B cell (primary cell): ENCODE measurements at regions not wholly inside any gene's neighbourhood (a gene's known extent, or its start where the extent isn't known, plus 50 kb on each side); places are given as distances from the start of the nearest gene placed in this dataset.

Experiments used
- ATAC-seq: fragments of 200-7000 bp; cut with Tn5 transposase; one replicate; pipeline ENCODE4 v1.10.0; 2021; ENCODE audit warnings: low read depth, mild to moderate bottlenecking, moderate number of reproducible peaks, moderate library complexity
- CTCF ChIA-PET: fragments of 350-600 bp; sonication (Branson Sonifier 250); formaldehyde crosslinking; loops from one replicate; lab custom pipeline; 2021; ENCODE audit warnings: antibody characterized with exemption, inconsistent platforms; lab: Charles Lee
- POLR2A ChIA-PET: fragments of 350-600 bp; sonication (Branson Sonifier 250); formaldehyde crosslinking; loops from one replicate; lab custom pipeline; 2021; ENCODE audit warnings: antibody characterized with exemption; lab: Charles Lee
- DNase-seq: peaks from one replicate; pipeline ENCODE4 v3.0.0; 2013
- H2AFZ ChIP-seq: 2 replicates; pipeline ENCODE4 v1.6.1; 2012; ENCODE audit warnings: mild to moderate bottlenecking, low read depth, low read length; ENCODE audit not compliant: insufficient read depth, poor library complexity, severe bottlenecking
- H3K27ac ChIP-seq, 2 donors: 1 replicate in 1 of 2; 2 replicates in 1 of 2; pipeline ENCODE4 v1.5.1; 2012 to 2013; ENCODE audit warnings: low read length in 2 of 2, mild to moderate bottlenecking in 2 of 2, moderate library complexity in 1 of 2
- H3K27me3 ChIP-seq, 4 experiments: fragments of 200-600 bp in 1 of 4; sonication (generic) in 1 of 4; replicated peaks in 1 of 4; 1 replicate in 2 of 4; 2 replicates in 2 of 4; pipeline versions ENCODE4 v1.6.1 to v1.7.0; 2013 to 2016; ENCODE audit warnings: low read length in 3 of 4, mild to moderate bottlenecking in 2 of 4, mixed read lengths in 1 of 4, moderate library complexity in 1 of 4; ENCODE audit not compliant: insufficient read depth in 4 of 4, control insufficient read depth in 3 of 4; ENCODE audit errors: control extremely low read depth in 1 of 4
- H3K36me3 ChIP-seq, 2 experiments: replicated peaks in 1 of 2; 1 replicate in 1 of 2; 2 replicates in 1 of 2; pipeline versions ENCODE4 v1.6.1 to v1.7.1; 2013; ENCODE audit warnings: low read length in 1 of 2; ENCODE audit not compliant: insufficient read depth in 2 of 2, control insufficient read depth in 1 of 2; ENCODE audit errors: control extremely low read depth in 1 of 2, extremely low read depth in 1 of 2
- H3K4me1 ChIP-seq, 2 donors: fragments of 200-600 bp in 1 of 2; sonication (generic) in 1 of 2; 1 replicate in 1 of 2; 2 replicates in 1 of 2; pipeline versions ENCODE4 v1.5.1 to v1.6.1; 2013 to 2017; ENCODE audit warnings: low read length in 2 of 2; ENCODE audit not compliant: control insufficient read depth in 2 of 2, insufficient read depth in 2 of 2
- H3K4me2 ChIP-seq: replicated peaks from 2 replicates; pipeline ENCODE3; 2012; ENCODE audit warnings: mild to moderate bottlenecking, low read depth, low read length; ENCODE audit not compliant: poor library complexity, severe bottlenecking
- H3K4me3 ChIP-seq, 5 experiments: fragments of 200-600 bp in 1 of 5; sonication (generic) in 1 of 5; 1 replicate in 3 of 5; 2 replicates in 2 of 5; pipeline versions ENCODE4 v1.5.1 to v1.7.0; 2011 to 2016; ENCODE audit warnings: low read length in 4 of 5, mild to moderate bottlenecking in 4 of 5, low read depth in 2 of 5, control low read depth in 1 of 5, moderate library complexity in 1 of 5; ENCODE audit not compliant: insufficient read depth in 1 of 5; ENCODE audit errors: control extremely low read depth in 1 of 5, extremely low read depth in 1 of 5
- H3K79me2 ChIP-seq: fragments of 200-600 bp; sonication (generic); one replicate; pipeline ENCODE4 v1.6.0; 2016; ENCODE audit warnings: low read length; ENCODE audit not compliant: control insufficient read depth, insufficient read depth
- H3K9ac ChIP-seq: fragments of 200-600 bp; sonication (generic); 2 replicates; pipeline ENCODE4 v1.6.1; 2017; ENCODE audit warnings: mild to moderate bottlenecking, low read length, moderate library complexity
- H3K9me3 ChIP-seq, 3 donors: one replicate each; pipeline versions ENCODE4 v1.6.1 to v1.7.1; 2013; ENCODE audit warnings: low read length in 2 of 3; ENCODE audit not compliant: control insufficient read depth in 2 of 3, insufficient read depth in 1 of 3; ENCODE audit errors: control extremely low read depth in 1 of 3
- H4K20me1 ChIP-seq: 2 replicates; pipeline ENCODE4 v1.6.0; 2012; ENCODE audit warnings: mild to moderate bottlenecking, low read length; ENCODE audit not compliant: insufficient read depth, control insufficient read depth, poor library complexity, severe bottlenecking
- H3K27ac Mint-ChIP-seq: one replicate; pipeline ENCODE4 v1.8.0; 2021; ENCODE audit warnings: mixed read lengths
- H3K27me3 Mint-ChIP-seq: one replicate; pipeline ENCODE4 v1.8.0; 2021; ENCODE audit warnings: mixed read lengths
- H3K4me1 Mint-ChIP-seq: one replicate; pipeline ENCODE4 v1.8.0; 2021; ENCODE audit warnings: mixed read lengths
- H3K4me3 Mint-ChIP-seq: one replicate; pipeline ENCODE4 v1.8.0; 2021; ENCODE audit warnings: mixed read lengths
- H3K9me3 Mint-ChIP-seq: one replicate; pipeline ENCODE4 v1.8.0; 2022; ENCODE audit warnings: mixed read lengths; ENCODE audit not compliant: insufficient read depth
- EZH2 ChIP-seq: IDR thresholded peaks from 2 replicates; pipeline ENCODE4 v1.6.1; 2012; ENCODE audit warnings: borderline replicate concordance, low read depth, mild to moderate bottlenecking, moderate library complexity, low read length; ENCODE audit not compliant: insufficient read depth, poor library complexity, severe bottlenecking
- WGBS: methylation state at CpG from one replicate; pipeline ENCODE4 v1.1.5; 2013; ENCODE audit warnings: missing lambda C conversion rate; ENCODE audit not compliant: insufficient coverage; 5-methylcytosine and 5-hydroxymethylcytosine counted together
- intact Hi-C: fragments of 100-400 bp; cut with micrococcal nuclease; formaldehyde crosslinking; loops from one replicate; pipeline ENCODE4 v1.10.0; 2022
- TF ChIP-seq, protein P1 (sequence below): fragments of 200-600 bp; IDR thresholded peaks from one replicate; pipeline ENCODE4 v1.8.0; 2022; ENCODE audit warnings: antibody characterized with exemption, mild to moderate bottlenecking

- TF ChIP-seq, protein P1, sequence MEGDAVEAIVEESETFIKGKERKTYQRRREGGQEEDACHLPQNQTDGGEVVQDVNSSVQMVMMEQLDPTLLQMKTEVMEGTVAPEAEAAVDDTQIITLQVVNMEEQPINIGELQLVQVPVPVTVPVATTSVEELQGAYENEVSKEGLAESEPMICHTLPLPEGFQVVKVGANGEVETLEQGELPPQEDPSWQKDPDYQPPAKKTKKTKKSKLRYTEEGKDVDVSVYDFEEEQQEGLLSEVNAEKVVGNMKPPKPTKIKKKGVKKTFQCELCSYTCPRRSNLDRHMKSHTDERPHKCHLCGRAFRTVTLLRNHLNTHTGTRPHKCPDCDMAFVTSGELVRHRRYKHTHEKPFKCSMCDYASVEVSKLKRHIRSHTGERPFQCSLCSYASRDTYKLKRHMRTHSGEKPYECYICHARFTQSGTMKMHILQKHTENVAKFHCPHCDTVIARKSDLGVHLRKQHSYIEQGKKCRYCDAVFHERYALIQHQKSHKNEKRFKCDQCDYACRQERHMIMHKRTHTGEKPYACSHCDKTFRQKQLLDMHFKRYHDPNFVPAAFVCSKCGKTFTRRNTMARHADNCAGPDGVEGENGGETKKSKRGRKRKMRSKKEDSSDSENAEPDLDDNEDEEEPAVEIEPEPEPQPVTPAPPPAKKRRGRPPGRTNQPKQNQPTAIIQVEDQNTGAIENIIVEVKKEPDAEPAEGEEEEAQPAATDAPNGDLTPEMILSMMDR: no peak
- no peak for TF ChIP-seq EZH2
- peaks cover 0 to 11% (median 6%) of the 10 kb centered on the region in 4 experiments for H3K27me3 ChIP-seq
- DNase-seq (peak; percentile 31), ATAC-seq (peak; percentile 31)
- peak overlapping the region; percentile 8 for H3K9ac ChIP-seq
- POLR2A ChIA-PET: no interaction called here
- Mint-ChIP-seq H3K9me3 (no peaks in the 10 kb centered on the region), H3K4me1 (peaks cover 17% of the 10 kb centered on the region), H3K27ac (no peak overlapping the region), H3K4me3 (peak overlapping the region; percentile 77), H3K27me3 (peaks cover 43% of the 10 kb centered on the region)
- H3K27ac ChIP-seq: no peak overlapping the region
- H3K36me3 ChIP-seq: no peaks in the 10 kb centered on the region
- H3K9me3 ChIP-seq: peaks cover 0 to 2% (median 0%) of the 10 kb centered on the region in 3 donors
- no peak overlapping the region for H2AFZ ChIP-seq
- CTCF ChIA-PET: no interaction called here
- H3K4me1 ChIP-seq: peaks cover 20 to 23% of the 10 kb centered on the region in 2 donors
- peak overlapping the region; percentile 85 for H3K4me2 ChIP-seq
- H3K4me3 ChIP-seq: peak overlapping the region in 1 of 5 experiments; percentile 23
- WGBS: 0% methylated on average over 5 of the region's 7 CpGs
- H3K79me2 ChIP-seq: no peaks in the 10 kb centered on the region
- no peaks in the 10 kb centered on the region for H4K20me1 ChIP-seq
- intact Hi-C loops: loop anchor here (5.0 kb wide), 1 partner anchor 357 kb away; no protein-coding TSS in a partner anchor
Measured at GRCh38 chr13:106919133-106919532, 351.2 kb upstream of the ARGLU1 start.

- no peak for ATAC-seq
- Histone ChIP-seq H4K20me1 (no peaks in the 10 kb centered on the region), H3K4me1 (peaks cover 20 to 23% of the 10 kb centered on the region in 2 donors), H3K27me3 (peaks cover 0 to 11% (median 6%) of the 10 kb centered on the region in 4 experiments), H3K4me2 (peak overlapping the region; percentile 85), H3K27ac (no peak overlapping the region), H2AFZ (peak overlapping the region; percentile 96), H3K9ac (no peak overlapping the region), H3K4me3 (no peak overlapping the region), H3K79me2 (no peaks in the 10 kb centered on the region), H3K9me3 (peaks cover 0 to 2% (median 0%) of the 10 kb centered on the region in 3 donors), H3K36me3 (no peaks in the 10 kb centered on the region)
- H3K4me1 Mint-ChIP-seq: peaks cover 17% of the 10 kb centered on the region
- WGBS: no CpG with 5 or more reads among the region's 3 CpGs
- no peaks in the 10 kb centered on the region for H3K9me3 Mint-ChIP-seq
- peaks cover 42% of the 10 kb centered on the region for H3K27me3 Mint-ChIP-seq
- peak overlapping the region; percentile 56 for H3K4me3 Mint-ChIP-seq
- TF ChIP-seq EZH2: no peak
- TF ChIP-seq, protein P1: no peak
- DNase-seq: no peak
- ChIA-PET CTCF (interaction anchor here (0.7 kb wide), 1 partner anchor 382 kb away, joined by 4 read pairs; no protein-coding TSS in a partner anchor), POLR2A (no interaction called here)
- no peak overlapping the region for H3K27ac Mint-ChIP-seq
- intact Hi-C loops: loop anchor here (5.0 kb wide), 1 partner anchor 356 kb away; no protein-coding TSS in a partner anchor
Measured at GRCh38 chr13:106918557-106918860, 350.6 kb upstream of the ARGLU1 start.
